ENCODE measurements at regions not wholly inside any gene's neighbourhood (a gene's known extent, or its start where the extent isn't known, plus 50 kb on each side); places are given as distances from the start of the nearest gene placed in this dataset.
A peak's percentile ranks its signal among the peaks of the same experiment; 100 is the strongest.

GRCh38 chr6:115717472-115717871 is 343.2 kb downstream of the FRK start:
- no peak for DNase-seq (ENCODE audit: low read depth)

GRCh38 chr6:115717062-115717461 is 343.6 kb downstream of the FRK start:
- no peak for DNase-seq (ENCODE audit: low read depth)

DNA sequence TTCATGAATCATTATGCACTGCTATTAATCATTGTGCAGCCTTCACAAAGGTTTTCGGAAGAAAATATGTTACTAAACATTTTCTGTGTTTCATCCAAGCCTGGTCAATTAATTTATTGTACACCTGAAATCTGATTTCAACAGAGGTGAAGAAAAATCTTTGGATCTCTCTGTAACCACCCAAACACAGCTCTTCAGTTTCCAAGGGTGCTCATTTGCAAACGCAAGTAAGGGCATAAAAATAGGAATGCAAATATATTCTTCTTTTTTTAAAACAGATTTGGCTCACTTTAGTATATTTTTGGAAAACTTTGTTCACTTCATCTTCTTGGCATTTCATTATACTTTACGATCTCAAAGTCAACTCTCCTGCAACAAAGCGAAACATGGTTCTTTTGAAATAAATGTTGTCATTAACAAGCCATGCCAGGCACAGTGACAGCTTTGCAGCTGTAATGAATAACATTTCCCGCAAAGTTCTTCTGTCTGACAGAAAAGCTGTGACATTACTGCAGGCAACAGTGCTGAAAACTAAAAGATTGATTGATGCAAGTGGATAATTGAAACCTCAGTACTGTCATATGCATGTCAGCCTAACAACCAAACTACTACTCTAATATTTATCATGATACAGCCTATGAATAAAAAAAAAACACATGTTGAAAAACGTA is 348.3 kb downstream of the FRK start:
- DNase-seq (ENCODE audit: low read depth): no peak

- no peak for DNase-seq (ENCODE audit: low read depth)
Measured at GRCh38 chr6:115708850-115709249, 351.8 kb downstream of the FRK start.

- DNase-seq (ENCODE audit: low read depth): no peak
Measured at GRCh38 chr6:115706981-115707380, 353.7 kb downstream of the FRK start.

DNA sequence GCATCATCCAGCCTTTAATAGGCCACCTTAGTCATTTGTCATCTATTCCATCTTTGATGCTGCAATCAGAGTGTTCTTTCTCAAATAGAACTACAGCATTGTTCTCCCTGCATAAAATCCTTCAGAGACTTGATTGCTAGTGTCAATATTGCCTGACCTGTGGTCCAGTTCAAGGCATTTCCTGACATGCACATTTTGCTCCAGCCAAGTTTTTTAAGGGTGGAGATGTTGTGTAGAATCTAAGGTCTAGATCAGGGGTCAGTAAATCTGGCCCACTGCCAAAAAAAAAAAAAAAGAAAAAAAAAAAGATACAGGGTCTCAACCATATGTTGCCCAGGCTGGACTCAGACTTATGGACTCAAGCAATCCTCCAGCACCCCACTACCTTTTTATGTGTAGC is 354.4 kb downstream of the FRK start:
- no peak for DNase-seq (ENCODE audit: low read depth)

DNA sequence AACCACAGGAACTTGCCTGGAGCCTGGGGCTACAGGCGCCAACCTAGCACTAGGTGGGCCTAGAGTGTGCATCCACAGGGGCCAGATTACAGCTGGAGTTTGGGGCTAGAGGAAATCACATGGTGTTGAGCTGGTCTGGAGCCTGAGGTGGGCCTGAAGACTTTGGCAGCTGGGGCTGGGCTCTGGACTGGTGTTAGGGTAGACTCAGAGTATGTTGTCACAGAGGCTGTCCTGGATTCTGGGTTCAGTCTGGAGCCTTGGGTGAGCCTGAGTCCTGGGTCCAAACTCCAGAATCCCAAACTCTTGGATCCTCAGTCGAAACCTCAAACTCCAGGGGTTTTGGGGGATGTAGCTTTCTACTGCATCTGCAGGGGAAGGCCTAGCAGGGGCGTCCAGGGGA is 356.7 kb downstream of the FRK start:
- no peak for DNase-seq (ENCODE audit: low read depth)

- no peak for DNase-seq (ENCODE audit: low read depth)
Measured at GRCh38 chr6:115691433-115691832, 369.3 kb downstream of the FRK start.

DNA sequence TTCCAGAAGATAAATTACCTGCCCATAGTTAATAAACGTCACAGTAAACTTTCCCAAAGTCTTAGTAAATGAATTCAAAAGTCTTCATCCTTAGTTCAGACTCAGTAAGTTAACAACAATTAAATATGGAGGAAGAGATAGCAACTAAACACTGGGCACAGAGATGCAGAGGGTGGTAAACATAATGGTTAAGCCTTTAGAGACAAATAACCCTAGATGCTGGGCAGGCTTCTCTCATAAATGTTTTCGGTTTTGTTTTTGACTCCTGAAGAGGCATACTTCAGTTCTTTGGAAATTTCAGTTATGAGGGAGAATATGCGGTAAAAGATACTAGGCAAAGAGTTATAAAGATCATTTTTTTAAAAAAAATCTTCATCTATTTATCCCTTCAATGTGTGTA is 369.8 kb downstream of the FRK start:
- no peak for DNase-seq (ENCODE audit: low read depth)

DNA sequence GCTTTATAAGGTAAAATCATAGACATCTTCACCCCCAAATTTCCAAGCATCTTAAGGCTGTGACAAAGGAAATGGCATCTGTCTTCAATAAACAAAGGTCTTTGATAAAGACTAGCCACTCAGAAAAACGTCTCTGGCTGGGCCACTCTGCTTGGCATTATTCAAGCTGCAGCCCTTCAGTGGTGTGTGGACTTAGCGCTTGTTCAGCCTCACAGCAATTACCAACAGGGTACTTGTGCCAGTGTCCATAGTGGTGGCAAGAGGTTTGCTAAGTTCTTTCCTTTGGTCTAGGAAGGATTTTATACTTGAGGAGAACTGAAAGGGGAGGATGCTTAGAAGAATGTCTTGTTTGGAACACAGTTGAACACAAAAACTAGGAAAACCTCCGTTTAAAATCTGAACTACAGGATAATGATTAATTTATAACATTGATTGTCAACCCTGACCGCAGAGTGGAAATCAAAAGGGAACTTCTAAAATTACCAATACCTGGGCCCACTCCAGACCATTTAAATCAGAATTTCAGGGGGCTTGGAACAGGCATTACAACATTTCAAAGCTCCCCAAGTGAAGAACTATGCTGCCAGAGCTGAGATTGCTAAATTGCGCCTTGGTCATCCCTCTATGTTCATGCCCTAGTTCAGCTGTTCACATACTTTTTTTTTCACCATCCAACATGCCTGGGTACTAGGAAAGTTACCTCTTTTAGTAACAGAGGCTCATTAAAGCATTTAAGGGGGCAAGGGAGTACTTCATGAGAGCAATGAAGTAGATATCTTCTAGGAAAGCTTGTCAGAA is 378.5 kb downstream of the FRK start:
- DNase-seq (ENCODE audit: low read depth): no peak

GRCh38 chr6:115680621-115681020 is 380.1 kb downstream of the FRK start:
- DNase-seq (ENCODE audit: low read depth): no peak

GRCh38 chr6:115677198-115677597 is 383.5 kb downstream of the FRK start:
- no peak for DNase-seq (ENCODE audit: low read depth)

DNA sequence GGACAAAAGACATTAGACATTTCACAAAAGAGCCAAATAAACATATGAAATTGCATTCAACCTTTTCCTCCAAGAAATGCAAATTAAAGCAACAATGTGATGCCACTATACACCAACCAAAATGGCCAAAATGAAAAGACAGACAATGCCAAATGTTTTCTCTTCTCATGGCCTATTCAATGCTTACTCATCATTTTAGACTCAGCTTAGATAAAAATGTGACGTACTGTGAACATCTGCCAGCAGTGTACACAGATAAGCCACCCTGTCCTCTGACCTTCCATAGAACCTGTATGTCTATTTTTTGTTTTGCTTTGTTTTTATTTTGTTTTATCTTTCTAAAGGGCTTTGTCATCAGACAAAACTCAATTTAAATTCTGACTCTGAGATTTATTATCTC is 385.2 kb downstream of the FRK start:
- no peak for DNase-seq (ENCODE audit: low read depth)

DNA sequence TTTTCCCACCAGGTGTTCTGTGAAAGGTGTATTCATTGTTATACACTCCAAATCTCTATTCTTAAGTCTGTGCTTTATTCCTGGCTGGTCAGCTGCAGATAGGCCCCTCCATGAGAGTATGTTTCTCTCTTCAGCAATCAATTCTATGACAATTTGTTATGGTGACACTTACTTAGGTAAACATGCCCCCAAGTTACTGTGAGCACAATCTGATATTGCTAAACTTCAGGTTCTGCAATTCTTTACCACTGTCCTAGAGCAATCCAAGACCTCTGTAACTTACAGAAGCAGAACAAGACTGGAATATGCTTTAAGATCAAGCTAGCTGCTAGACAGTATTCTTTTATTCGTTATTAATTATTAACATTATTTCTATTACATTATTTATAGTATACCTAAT is 391.9 kb downstream of the FRK start:
- no peak for DNase-seq (ENCODE audit: low read depth)

GRCh38 chr6:115668211-115668610 is 392.5 kb downstream of the FRK start:
- no peak for DNase-seq (ENCODE audit: low read depth)

DNA sequence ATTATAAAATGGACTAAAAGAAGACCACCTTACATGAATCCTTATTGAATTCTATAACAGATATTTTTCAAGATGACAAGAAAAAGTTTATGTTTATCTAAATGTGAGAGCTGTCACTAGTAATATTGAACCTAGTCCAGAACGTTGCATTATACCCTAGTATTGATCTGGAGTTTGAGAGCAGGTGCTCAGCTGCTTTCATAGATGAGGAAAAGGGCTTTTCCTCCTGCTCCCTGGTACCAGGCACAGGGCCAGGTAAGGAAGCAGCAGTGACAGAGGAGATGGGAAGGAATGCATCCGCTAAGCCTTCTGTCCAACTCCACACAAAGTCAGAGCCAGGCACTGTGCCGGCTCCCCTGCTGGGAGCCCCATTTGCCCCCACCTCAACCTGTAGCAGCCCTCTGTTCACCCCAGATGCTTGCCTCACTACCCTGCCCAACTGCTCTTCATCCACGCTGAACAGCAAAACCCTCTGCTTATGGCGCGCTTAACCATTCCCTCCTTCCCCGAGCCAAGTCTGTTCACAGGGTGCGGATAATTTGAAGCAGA is 393.1 kb downstream of the FRK start:
- no peak for DNase-seq (ENCODE audit: low read depth)

DNA sequence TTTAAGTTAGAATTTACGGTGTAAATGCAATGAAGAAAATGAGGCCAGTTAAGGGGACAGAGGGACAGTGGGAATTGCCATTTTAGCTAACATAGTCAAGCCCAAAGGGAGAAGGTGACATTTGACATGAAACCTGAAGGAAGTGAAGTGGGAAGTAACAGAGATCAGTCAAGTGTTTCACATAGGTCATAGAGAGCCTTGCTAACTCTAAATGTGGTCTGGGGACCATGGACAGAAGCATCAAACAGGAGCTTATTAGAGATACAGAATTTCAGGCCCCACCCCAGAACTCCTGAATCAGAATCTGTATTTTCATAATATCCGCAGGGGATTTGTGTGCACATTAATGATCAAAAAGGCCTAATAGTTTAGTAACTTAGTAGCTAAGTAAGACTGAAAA is 393.7 kb downstream of the FRK start:
- no peak for DNase-seq (ENCODE audit: low read depth)

DNA sequence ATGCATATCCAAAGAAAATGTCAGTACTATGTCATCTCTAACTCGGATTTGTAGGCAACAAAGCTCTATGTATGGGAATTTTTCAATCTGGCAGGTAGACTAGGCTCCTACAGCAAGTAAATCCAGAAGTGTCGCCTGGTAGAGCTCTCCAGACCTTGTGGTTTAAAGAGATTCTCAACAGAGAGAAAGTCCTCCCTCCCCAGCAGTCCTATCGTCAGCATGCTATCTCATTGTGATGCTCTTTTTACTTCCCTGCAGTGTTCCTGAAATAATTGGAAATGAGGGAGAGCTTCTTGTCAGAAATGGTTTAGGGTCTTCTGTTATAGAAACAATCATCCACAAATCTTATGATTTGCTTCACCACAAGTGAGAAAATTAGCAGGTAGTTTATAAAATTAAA is 395.4 kb downstream of the FRK start:
- DNase-seq (ENCODE audit: low read depth): no peak

DNA sequence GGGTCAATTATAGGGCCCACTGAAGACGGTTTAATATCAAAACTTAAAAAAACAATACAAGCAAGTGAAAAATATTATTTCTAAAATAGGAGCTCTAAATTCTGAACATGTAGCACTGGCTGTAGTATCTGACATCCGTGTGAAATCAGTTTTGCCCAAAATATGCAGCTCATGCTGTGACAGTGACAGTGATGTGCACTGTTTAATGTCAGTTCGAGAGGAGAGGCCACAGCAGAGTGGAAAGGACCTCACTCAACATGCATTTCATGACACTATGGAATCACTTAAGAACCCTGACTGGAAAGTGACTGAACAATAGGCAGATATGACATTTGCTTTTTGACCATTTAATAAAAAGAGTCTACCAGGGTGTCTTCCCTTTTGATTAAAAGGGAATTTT is 397.0 kb downstream of the FRK start:
- no peak for DNase-seq (ENCODE audit: low read depth)

- peak; percentile 2 for DNase-seq (ENCODE audit: low read depth)
Measured at GRCh38 chr6:115643762-115644161, 416.9 kb downstream of the FRK start.

- DNase-seq (ENCODE audit: low read depth): no peak
Measured at GRCh38 chr6:115634887-115635286, 425.8 kb downstream of the FRK start.

DNA sequence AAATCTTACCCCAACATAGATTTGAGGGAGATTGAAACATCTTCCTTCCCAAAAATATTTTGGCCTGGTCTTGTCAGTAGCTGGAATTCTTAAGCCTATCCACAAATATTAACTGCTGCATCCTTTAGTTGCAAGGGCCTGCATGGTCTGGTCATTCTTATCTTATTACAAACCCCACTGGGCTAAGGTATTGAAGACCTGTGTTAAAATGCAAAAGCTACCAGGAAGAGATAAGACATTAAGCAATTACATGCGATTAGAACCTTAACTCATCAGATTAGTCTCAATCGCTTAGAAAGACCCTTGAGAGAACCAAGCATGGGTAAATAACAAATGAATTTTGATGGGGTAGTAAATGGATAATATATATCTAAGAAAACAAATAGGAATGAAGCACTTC is 426.6 kb downstream of the FRK start:
- DNase-seq (ENCODE audit: low read depth): no peak

- DNase-seq (ENCODE audit: low read depth): no peak
Measured at GRCh38 chr6:115631028-115631427, 429.7 kb downstream of the FRK start.
